Activated T-cell treated with anti-CD3 and anti-CD28 coated beads for 48 hours (primary cell): ENCODE measurements at regions not wholly inside any gene's neighbourhood (a gene's known extent, or its start where the extent isn't known, plus 50 kb on each side); places are given as distances from the start of the nearest gene placed in this dataset.

Experiments used
- DNase-seq: peaks from one replicate; pipeline ENCODE4 v3.0.0-alpha.2; 2020; ENCODE audit warnings: low read depth

- DNase-seq: no peak
Observed at GRCh38 chr2:158049129-158049855, 52.4 kb upstream of the UPP2 start.

GRCh38 chr2:158048327-158048726 lies 53.3 kb upstream of the UPP2 start:
- no peak for DNase-seq

GRCh38 chr2:158047156-158047611 lies 54.5 kb upstream of the UPP2 start:
- DNase-seq: no peak

- no peak for DNase-seq
Observed at GRCh38 chr2:158046121-158046880, 55.4 kb upstream of the UPP2 start.

- no peak for DNase-seq
Observed at GRCh38 chr2:158045362-158045761, 56.3 kb upstream of the UPP2 start.

- DNase-seq: no peak
Observed at GRCh38 chr2:158043181-158043948, 58.3 kb upstream of the UPP2 start.

GRCh38 chr2:158042666-158043065 lies 59.0 kb upstream of the UPP2 start:
- no peak for DNase-seq

GRCh38 chr2:158042245-158042644 lies 59.4 kb upstream of the UPP2 start:
- no peak for DNase-seq

- no peak for DNase-seq
Observed at GRCh38 chr2:158041400-158041799, 60.3 kb upstream of the UPP2 start.

- DNase-seq: no peak
Observed at GRCh38 chr2:158038901-158039300, 62.8 kb upstream of the UPP2 start.

- DNase-seq: no peak
Observed at GRCh38 chr2:158034198-158034866, 67.3 kb upstream of the UPP2 start.

GRCh38 chr2:158031371-158031770 lies 70.3 kb upstream of the UPP2 start:
- no peak for DNase-seq

- DNase-seq: no peak
Observed at GRCh38 chr2:158025255-158025996, 76.2 kb upstream of the UPP2 start.

GRCh38 chr2:158024288-158024898 lies 77.3 kb upstream of the UPP2 start:
- peak; percentile 43 for DNase-seq

GRCh38 chr2:158022888-158023287 lies 78.8 kb upstream of the UPP2 start:
- DNase-seq: no peak

GRCh38 chr2:158021226-158021625 lies 80.5 kb upstream of the UPP2 start:
- no peak for DNase-seq

GRCh38 chr2:158015428-158016076 lies 86.1 kb upstream of the UPP2 start:
- DNase-seq: no peak

- DNase-seq: no peak
Observed at GRCh38 chr2:158013891-158014290, 87.8 kb upstream of the UPP2 start.

GRCh38 chr2:158011055-158011771 lies 90.5 kb upstream of the UPP2 start:
- DNase-seq: no peak

GRCh38 chr2:158009399-158009798 lies 92.3 kb upstream of the UPP2 start:
- no peak for DNase-seq
